H9 (cell line): ENCODE measurements at regions not wholly inside any gene's neighbourhood (a gene's known extent, or its start where the extent isn't known, plus 50 kb on each side); places are given as distances from the start of the nearest gene placed in this dataset.

ENCODE experiments used
- DNase-seq: peaks from one replicate; pipeline ENCODE4 v3.0.0-alpha.2; 2017
- H2AFZ ChIP-seq: one replicate; pipeline ENCODE4 v1.6.1; 2013; ENCODE audit warnings: mild to moderate bottlenecking, low read length, control low read depth, moderate library complexity
- H2AK5ac ChIP-seq: 2 replicates; pipeline ENCODE4 v1.6.1; 2013; ENCODE audit warnings: low read length, control low read depth, mixed read lengths; ENCODE audit not compliant: insufficient read length
- H2BK120ac ChIP-seq: one replicate; pipeline ENCODE4 v1.6.1; 2013; ENCODE audit warnings: low read depth, mild to moderate bottlenecking, low read length, control low read depth, inconsistent platforms; ENCODE audit not compliant: poor library complexity, severe bottlenecking
- H2BK12ac ChIP-seq: 2 replicates; pipeline ENCODE4 v1.6.1; 2013; ENCODE audit warnings: low read length, control low read depth, mixed read lengths, low read depth; ENCODE audit not compliant: insufficient read length
- H2BK15ac ChIP-seq: 2 replicates; pipeline ENCODE4 v1.6.1; 2013; ENCODE audit warnings: low read depth, low read length, control low read depth
- H2BK20ac ChIP-seq: one replicate; pipeline ENCODE4 v1.6.1; 2013; ENCODE audit warnings: low read depth, mild to moderate bottlenecking, low read length, control low read depth, inconsistent platforms; ENCODE audit not compliant: poor library complexity, severe bottlenecking
- H2BK5ac ChIP-seq: 2 replicates; pipeline ENCODE4 v1.6.1; 2013; ENCODE audit warnings: low read length, control low read depth, mixed read lengths; ENCODE audit not compliant: insufficient read length
- H3K14ac ChIP-seq: 2 replicates; pipeline ENCODE4 v1.6.1; 2013; ENCODE audit warnings: low read length, control low read depth; ENCODE audit not compliant: insufficient read depth
- H3K18ac ChIP-seq: 2 replicates; pipeline ENCODE4 v1.6.1; 2013; ENCODE audit warnings: low read depth, mild to moderate bottlenecking, mixed read lengths, low read length, control low read depth; ENCODE audit not compliant: insufficient read length
- H3K23ac ChIP-seq: 2 replicates; pipeline ENCODE4 v1.6.1; 2013; ENCODE audit warnings: low read length, control low read depth, mixed read lengths, low read depth; ENCODE audit not compliant: insufficient read length
- H3K23me2 ChIP-seq: 2 replicates; pipeline ENCODE4 v1.6.1; 2013; ENCODE audit warnings: low read depth, mild to moderate bottlenecking, mixed read lengths, low read length, control low read depth; ENCODE audit not compliant: insufficient read length, poor library complexity, severe bottlenecking
- H3K27ac ChIP-seq: 2 replicates; pipeline ENCODE4 v1.5.1; 2013; ENCODE audit warnings: low read length, control low read depth, mixed read lengths, low read depth; ENCODE audit not compliant: insufficient read length
- H3K27me3 ChIP-seq: 2 replicates; pipeline ENCODE4 v1.6.1; 2013; ENCODE audit warnings: low read length, control low read depth, inconsistent platforms; ENCODE audit not compliant: insufficient read depth
- H3K4ac ChIP-seq: 2 replicates; pipeline ENCODE4 v1.6.1; 2013; ENCODE audit warnings: low read depth, mild to moderate bottlenecking, control low read depth, inconsistent platforms, low read length, moderate library complexity
- H3K4me1 ChIP-seq: 2 replicates; pipeline ENCODE4 v1.6.1; 2013; ENCODE audit warnings: low read length, control low read depth, inconsistent platforms; ENCODE audit not compliant: insufficient read depth
- H3K4me2 ChIP-seq: 2 replicates; pipeline ENCODE4 v1.6.1; 2013; ENCODE audit warnings: low read length, control low read depth, mixed read lengths; ENCODE audit not compliant: insufficient read length, insufficient read depth
- H3K56ac ChIP-seq: 2 replicates; pipeline ENCODE4 v1.6.1; 2013; ENCODE audit warnings: low read depth, mild to moderate bottlenecking, mixed read lengths, low read length, control low read depth; ENCODE audit not compliant: insufficient read length
- H3K79me1 ChIP-seq: 2 replicates; pipeline ENCODE4 v1.6.1; 2013; ENCODE audit warnings: low read depth, mild to moderate bottlenecking, moderate library complexity, low read length, control low read depth, inconsistent platforms; ENCODE audit not compliant: insufficient read depth, poor library complexity, severe bottlenecking
- H3K79me2 ChIP-seq: 2 replicates; pipeline ENCODE4 v1.6.1; 2013; ENCODE audit warnings: low read length, control low read depth, inconsistent platforms; ENCODE audit not compliant: insufficient read depth
- H3K9ac ChIP-seq: 2 replicates; pipeline ENCODE4 v1.6.1; 2013; ENCODE audit warnings: low read length, control low read depth, mixed read lengths; ENCODE audit not compliant: insufficient read length; ENCODE audit errors: extremely low read depth
- H3K9me3 ChIP-seq: one replicate; pipeline ENCODE4 v1.6.1; 2013; ENCODE audit warnings: low read depth, low read length, inconsistent platforms; ENCODE audit not compliant: control insufficient read depth
- H3T11ph ChIP-seq: one replicate; pipeline ENCODE4 v1.6.1; 2013; ENCODE audit warnings: mild to moderate bottlenecking, low read length, control low read depth, inconsistent platforms
- H4K20me1 ChIP-seq: one replicate; pipeline ENCODE4 v1.6.1; 2013; ENCODE audit not compliant: control insufficient read depth, insufficient read length, insufficient read depth
- H4K5ac ChIP-seq: 2 replicates; pipeline ENCODE4 v1.6.1; 2013; ENCODE audit warnings: low read depth, mild to moderate bottlenecking, mixed read lengths, low read length, control low read depth; ENCODE audit not compliant: insufficient read length
- H4K8ac ChIP-seq: replicated peaks from 2 replicates; pipeline ENCODE4 v1.6.1; 2013; ENCODE audit warnings: low read length, control low read depth, mixed read lengths, low read depth; ENCODE audit not compliant: insufficient read length
- H4K91ac ChIP-seq: 2 replicates; pipeline ENCODE4 v1.6.1; 2013; ENCODE audit warnings: low read depth, mild to moderate bottlenecking, moderate library complexity, mixed read lengths, low read length, control low read depth; ENCODE audit not compliant: insufficient read length
- H3K27ac Mint-ChIP-seq, 3 experiments: 2 replicates in 2 of 3; 3 replicates in 1 of 3; pipeline ENCODE4 v1.8.0; 2020 to 2021; ENCODE audit warnings: mixed read lengths in 3 of 3, mild to moderate bottlenecking in 1 of 3, moderate library complexity in 1 of 3
- H3K27me3 Mint-ChIP-seq: 2 replicates; pipeline ENCODE4 v1.8.0; 2021; ENCODE audit warnings: low read depth, mild to moderate bottlenecking, moderate library complexity, mixed read lengths
- H3K36me3 Mint-ChIP-seq, 3 experiments: 2 replicates in 2 of 3; 3 replicates in 1 of 3; pipeline ENCODE4 v1.8.0; 2020 to 2021; ENCODE audit warnings: low read depth in 3 of 3, mixed read lengths in 3 of 3; ENCODE audit not compliant: insufficient read depth in 1 of 3
- H3K4me1 Mint-ChIP-seq, 2 experiments: 2 replicates each; pipeline ENCODE4 v1.8.0; 2020; ENCODE audit warnings: mixed read lengths in 2 of 2
- H3K4me3 Mint-ChIP-seq, 2 experiments: 2 replicates in 1 of 2; 3 replicates in 1 of 2; pipeline ENCODE4 v1.8.0; 2020 to 2021; ENCODE audit warnings: mild to moderate bottlenecking in 2 of 2, mixed read lengths in 2 of 2, moderate library complexity in 1 of 2
- H3K9me3 Mint-ChIP-seq, 2 experiments: 2 replicates in 1 of 2; 3 replicates in 1 of 2; pipeline ENCODE4 v1.8.0; 2020; ENCODE audit warnings: mild to moderate bottlenecking in 2 of 2, mixed read lengths in 2 of 2, moderate library complexity in 1 of 2
- CTCF ChIP-seq: fragments of 200-600 bp; sonication (generic); conservative IDR thresholded peaks from 3 replicates; pipeline ENCODE4 v1.8.0; 2021; ENCODE audit warnings: antibody characterized with exemption, mild to moderate bottlenecking
- WGBS: extraction: QIAGEN DNeasy Blood & Tissue Kit; methylation state at CpG from one replicate; pipeline ENCODE4 v1.1.7; 2013; ENCODE audit warnings: missing lambda C conversion rate, low lambda C conversion rate, mixed read lengths; ENCODE audit not compliant: insufficient read length; ENCODE audit errors: extremely low coverage; 5-methylcytosine and 5-hydroxymethylcytosine counted together

GRCh38 chr10:56057860-56058259, 303.2 kb downstream of the ZWINT start:
- Mint-ChIP-seq H3K9me3 (peaks cover 1 to 5% of the 10 kb centered on the region in 2 experiments; a peak in 3 of 5 replicates), H3K4me1 (no peaks in the 10 kb centered on the region), H3K36me3 (peaks cover 0 to under 1% (median 0%) of the 10 kb centered on the region in 3 experiments; a peak in 2 of 7 replicates), H3K27ac (no peak overlapping the region), H3K27me3 (no peaks in the 10 kb centered on the region), H3K4me3 (no peak overlapping the region)
- H3K4me1 ChIP-seq, result no peaks in the 10 kb centered on the region
- H3K56ac ChIP-seq, result no peak overlapping the region
- no CpG with 5 or more reads among the region's 2 CpGs for WGBS
- no peaks in the 10 kb centered on the region for H3K27me3 ChIP-seq
- H2BK120ac ChIP-seq, result no peak overlapping the region
- H3K23ac ChIP-seq, result no peak overlapping the region
- no peaks in the 10 kb centered on the region for H3K79me2 ChIP-seq
- no peak overlapping the region for H4K91ac ChIP-seq
- H3K9me3 ChIP-seq, result no peaks in the 10 kb centered on the region
- no peaks in the 10 kb centered on the region for H4K20me1 ChIP-seq
- no peak overlapping the region for H3K18ac ChIP-seq
- no peak overlapping the region for H2BK5ac ChIP-seq
- H3K4me2 ChIP-seq, result no peak overlapping the region
- H3K23me2 ChIP-seq, result no peaks in the 10 kb centered on the region
- no peak overlapping the region for H3K9ac ChIP-seq
- no peaks in the 10 kb centered on the region for H3K79me1 ChIP-seq
- no peak overlapping the region for H2AK5ac ChIP-seq
- H3K14ac ChIP-seq, result no peak overlapping the region
- no peak overlapping the region for H2BK12ac ChIP-seq
- H4K5ac ChIP-seq, result no peak overlapping the region
- no peak overlapping the region for H3K27ac ChIP-seq
- H2AFZ ChIP-seq, result no peak overlapping the region
- H3T11ph ChIP-seq, result no peak overlapping the region
- no peak overlapping the region for H2BK20ac ChIP-seq
- H4K8ac ChIP-seq, result no peak overlapping the region
- no peak for TF ChIP-seq CTCF
- H2BK15ac ChIP-seq, result no peak overlapping the region
- DNase-seq, result no peak
- H3K4ac ChIP-seq, result no peak overlapping the region
